GF-D8 (cell line): ENCODE measurements at regions not wholly inside any gene's neighbourhood (a gene's known extent, or its start where the extent isn't known, plus 50 kb on each side); places are given as distances from the start of the nearest gene placed in this dataset.

Experiments
- DNase-seq: peaks from one replicate; lab custom pipeline; 2025; lab: John Stamatoyannopoulos, UW

GRCh38 chr12:124368421-124369032 is 73.6 kb downstream of the RFLNA start:
- DNase-seq = no peak

- DNase-seq = no peak
Measured at GRCh38 chr12:124365726-124366430, 71.0 kb downstream of the RFLNA start.
